ENCODE measurements at regions not wholly inside any gene's neighbourhood (a gene's known extent, or its start where the extent isn't known, plus 50 kb on each side); places are given as distances from the start of the nearest gene placed in this dataset.

DNA sequence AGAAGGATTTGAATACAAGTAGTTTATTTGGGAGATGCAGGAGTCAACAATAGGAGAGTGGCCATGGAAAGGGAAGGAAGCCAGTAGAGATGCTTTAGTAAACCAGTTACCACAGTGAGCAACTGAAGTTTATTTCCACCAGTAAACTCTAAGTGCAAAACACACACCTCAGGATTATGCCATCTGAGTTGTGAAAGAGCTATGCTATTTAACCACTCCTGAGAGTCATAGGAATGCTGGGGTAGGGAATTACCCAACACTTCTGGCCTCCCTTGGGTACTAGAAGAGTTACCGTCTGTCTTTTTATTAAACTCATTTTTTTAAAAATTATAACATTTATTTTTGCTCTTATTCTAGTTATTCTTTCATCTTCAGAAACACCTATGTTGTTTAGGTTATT lies 834.6 kb upstream of the AMOT start:
- Histone ChIP-seq H3K4me1 (ENCODE audit: control insufficient read depth, insufficient read depth, low read length) (no peaks in the 10 kb centered on the region), H3K36me3 (ENCODE audit: control insufficient read depth, insufficient read depth, low read length) (no peaks in the 10 kb centered on the region), H3K27me3 (ENCODE audit: control insufficient read depth, insufficient read depth, low read length) (no peaks in the 10 kb centered on the region), H3K4me3 (ENCODE audit: low read length) (no peak overlapping the region), H3K9me3 (ENCODE audit: control insufficient read depth, low read depth, low read length) (no peaks in the 10 kb centered on the region), H3K27ac (ENCODE audit: low read length) (no peak overlapping the region)
- 100% methylated on average over 1 of the region's 1 CpG for WGBS (ENCODE audit: insufficient coverage, low lambda C conversion rate)
- DNase-seq: no peak

DNA sequence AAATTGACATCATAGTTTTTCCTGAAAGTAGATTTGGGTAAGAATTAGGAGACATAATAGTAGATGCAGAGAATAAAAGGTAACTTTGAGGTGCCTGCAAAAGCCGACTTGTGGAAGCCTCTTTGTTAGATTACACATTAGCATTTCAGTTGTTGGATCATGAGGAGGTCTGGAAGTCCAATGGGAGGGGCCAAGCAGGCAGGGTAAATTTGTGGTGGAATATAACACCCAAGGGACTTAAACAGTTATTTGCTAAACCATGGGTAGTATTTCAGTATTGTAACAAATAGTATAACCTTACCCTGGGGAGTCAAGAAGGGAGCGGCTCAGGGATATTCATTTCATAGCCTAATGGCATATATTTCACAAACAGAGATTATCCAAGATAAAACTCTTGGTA lies 810.7 kb upstream of the AMOT start:
- Histone ChIP-seq H3K9me3 (ENCODE audit: control insufficient read depth, low read depth, low read length) (no peaks in the 10 kb centered on the region), H3K27ac (ENCODE audit: low read length) (no peak overlapping the region), H3K27me3 (ENCODE audit: control insufficient read depth, insufficient read depth, low read length) (no peaks in the 10 kb centered on the region), H3K4me1 (ENCODE audit: control insufficient read depth, insufficient read depth, low read length) (no peaks in the 10 kb centered on the region), H3K36me3 (ENCODE audit: control insufficient read depth, insufficient read depth, low read length) (no peaks in the 10 kb centered on the region), H3K4me3 (ENCODE audit: low read length) (no peak overlapping the region)
- DNase-seq: no peak
- no CpG with 5 or more reads among the region's 2 CpGs for WGBS (ENCODE audit: insufficient coverage, low lambda C conversion rate)

DNA sequence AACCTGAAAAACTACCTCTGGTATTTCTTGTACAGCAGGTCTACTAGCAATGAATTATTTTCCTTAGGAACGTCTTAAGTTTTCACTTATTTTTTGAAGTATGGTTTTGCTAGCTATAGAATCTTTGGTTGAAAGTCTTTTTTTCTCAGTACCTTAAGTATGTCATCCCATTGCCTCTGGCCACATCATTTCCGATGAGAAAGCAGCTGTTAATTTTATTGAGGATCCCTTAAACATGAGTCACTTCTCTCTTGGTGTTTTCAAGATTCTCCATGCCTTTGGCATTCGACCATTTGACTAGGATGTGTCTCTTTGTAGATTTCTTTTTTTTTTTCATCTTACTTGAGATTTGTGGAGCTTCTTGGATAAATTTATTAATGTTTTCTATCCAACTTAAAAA lies 803.8 kb upstream of the AMOT start:
- H3K36me3 ChIP-seq (ENCODE audit: control insufficient read depth, insufficient read depth, low read length): no peaks in the 10 kb centered on the region
- no peak overlapping the region for H3K4me3 ChIP-seq (ENCODE audit: low read length)
- DNase-seq: no peak
- H3K27me3 ChIP-seq (ENCODE audit: control insufficient read depth, insufficient read depth, low read length): no peaks in the 10 kb centered on the region
- H3K4me1 ChIP-seq (ENCODE audit: control insufficient read depth, insufficient read depth, low read length): no peaks in the 10 kb centered on the region
- no CpG with 5 or more reads among the region's 3 CpGs for WGBS (ENCODE audit: insufficient coverage, low lambda C conversion rate)
- no peaks in the 10 kb centered on the region for H3K9me3 ChIP-seq (ENCODE audit: control insufficient read depth, low read depth, low read length)
- H3K27ac ChIP-seq (ENCODE audit: low read length): no peak overlapping the region

DNA sequence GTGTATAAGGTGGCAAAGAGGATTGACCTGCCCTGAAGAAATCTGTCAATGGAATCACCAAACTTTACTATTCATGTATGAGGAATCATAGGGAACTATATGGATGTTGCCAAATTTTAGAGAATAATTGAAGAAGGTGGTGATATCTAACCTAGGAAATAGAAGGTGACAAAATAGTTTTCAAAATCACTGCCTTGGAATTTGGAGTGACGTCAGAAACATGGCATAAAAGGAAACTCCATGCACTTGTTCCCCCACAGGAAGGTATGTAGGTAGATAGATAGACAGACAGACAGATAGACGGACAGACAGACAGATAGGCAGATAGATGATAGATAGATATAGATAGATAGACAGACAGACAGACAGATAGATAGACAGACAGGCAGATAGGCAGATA lies 793.9 kb upstream of the AMOT start:
- no peaks in the 10 kb centered on the region for H3K27me3 ChIP-seq (ENCODE audit: control insufficient read depth, insufficient read depth, low read length)
- H3K36me3 ChIP-seq (ENCODE audit: control insufficient read depth, insufficient read depth, low read length): no peaks in the 10 kb centered on the region
- no peak overlapping the region for H3K27ac ChIP-seq (ENCODE audit: low read length)
- no CpG with 5 or more reads among the region's 2 CpGs for WGBS (ENCODE audit: insufficient coverage, low lambda C conversion rate)
- no peaks in the 10 kb centered on the region for H3K4me1 ChIP-seq (ENCODE audit: control insufficient read depth, insufficient read depth, low read length)
- DNase-seq: no peak
- H3K9me3 ChIP-seq (ENCODE audit: control insufficient read depth, low read depth, low read length): no peaks in the 10 kb centered on the region
- H3K4me3 ChIP-seq (ENCODE audit: low read length): no peak overlapping the region

DNA sequence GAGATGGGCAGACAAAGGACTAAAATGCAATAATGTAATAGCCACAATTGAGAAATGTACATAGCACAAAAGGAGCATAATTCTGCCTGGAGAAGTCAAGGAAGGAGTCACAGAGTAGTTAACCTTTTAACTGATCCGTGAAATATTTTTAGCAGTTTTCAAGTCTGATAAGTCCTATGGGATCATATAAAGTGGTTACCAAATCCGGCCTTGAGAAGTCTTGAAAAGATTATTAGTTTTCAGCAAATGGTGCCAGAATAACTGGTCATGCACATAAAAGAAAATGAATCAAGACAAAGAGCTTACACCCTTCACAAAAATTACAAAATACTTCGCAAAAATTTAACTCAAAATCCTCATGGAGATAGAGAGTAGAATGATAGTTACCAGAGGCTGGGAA lies 788.7 kb upstream of the AMOT start:
- no peaks in the 10 kb centered on the region for H3K27me3 ChIP-seq (ENCODE audit: control insufficient read depth, insufficient read depth, low read length)
- H3K4me3 ChIP-seq (ENCODE audit: low read length): no peak overlapping the region
- no CpG with 5 or more reads among the region's 3 CpGs for WGBS (ENCODE audit: insufficient coverage, low lambda C conversion rate)
- no peaks in the 10 kb centered on the region for H3K36me3 ChIP-seq (ENCODE audit: control insufficient read depth, insufficient read depth, low read length)
- H3K27ac ChIP-seq (ENCODE audit: low read length): no peak overlapping the region
- H3K9me3 ChIP-seq (ENCODE audit: control insufficient read depth, low read depth, low read length): no peaks in the 10 kb centered on the region
- H3K4me1 ChIP-seq (ENCODE audit: control insufficient read depth, insufficient read depth, low read length): no peaks in the 10 kb centered on the region
- DNase-seq: no peak

DNA sequence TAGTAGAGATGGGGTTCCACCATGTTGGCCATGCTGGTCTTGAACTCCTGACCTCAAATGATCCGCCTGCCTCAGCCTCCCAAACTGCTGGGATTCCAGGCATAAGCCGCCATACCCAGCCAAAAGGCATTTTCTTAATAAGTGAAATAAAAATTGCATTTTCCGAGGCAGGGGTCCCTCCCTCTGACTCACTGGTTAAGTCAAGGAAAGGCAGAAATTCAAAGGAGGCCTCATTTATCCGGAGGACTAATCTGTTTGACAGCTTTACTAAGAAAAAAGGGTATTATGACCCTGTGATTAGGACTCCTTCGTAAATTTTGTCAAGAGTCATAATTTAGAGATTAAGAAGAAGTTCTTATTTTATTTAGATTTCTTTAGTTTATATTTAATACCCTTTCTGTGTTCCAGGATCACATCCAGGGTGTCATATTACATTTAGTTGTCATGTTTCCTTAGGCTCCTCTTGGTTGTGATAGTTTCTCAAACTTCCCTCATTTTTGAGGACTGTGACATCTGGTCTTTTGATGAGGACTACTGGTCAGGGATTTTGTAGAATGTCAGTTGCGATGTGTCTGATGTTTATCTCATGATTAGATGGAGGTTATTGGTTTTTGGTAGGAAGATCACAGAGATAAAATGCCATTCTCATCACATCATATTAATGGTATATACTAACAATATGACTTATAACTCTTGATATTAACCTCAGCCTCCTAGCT lies 753.7 kb upstream of the AMOT start:
- DNase-seq: no peak
- Histone ChIP-seq H3K27ac (ENCODE audit: low read length) (no peak overlapping the region), H3K4me3 (ENCODE audit: low read length) (no peak overlapping the region), H3K36me3 (ENCODE audit: control insufficient read depth, insufficient read depth, low read length) (no peaks in the 10 kb centered on the region), H3K27me3 (ENCODE audit: control insufficient read depth, insufficient read depth, low read length) (no peaks in the 10 kb centered on the region), H3K9me3 (ENCODE audit: control insufficient read depth, low read depth, low read length) (no peaks in the 10 kb centered on the region), H3K4me1 (ENCODE audit: control insufficient read depth, insufficient read depth, low read length) (no peaks in the 10 kb centered on the region)
- no CpG with 5 or more reads among the region's 6 CpGs for WGBS (ENCODE audit: insufficient coverage, low lambda C conversion rate)

DNA sequence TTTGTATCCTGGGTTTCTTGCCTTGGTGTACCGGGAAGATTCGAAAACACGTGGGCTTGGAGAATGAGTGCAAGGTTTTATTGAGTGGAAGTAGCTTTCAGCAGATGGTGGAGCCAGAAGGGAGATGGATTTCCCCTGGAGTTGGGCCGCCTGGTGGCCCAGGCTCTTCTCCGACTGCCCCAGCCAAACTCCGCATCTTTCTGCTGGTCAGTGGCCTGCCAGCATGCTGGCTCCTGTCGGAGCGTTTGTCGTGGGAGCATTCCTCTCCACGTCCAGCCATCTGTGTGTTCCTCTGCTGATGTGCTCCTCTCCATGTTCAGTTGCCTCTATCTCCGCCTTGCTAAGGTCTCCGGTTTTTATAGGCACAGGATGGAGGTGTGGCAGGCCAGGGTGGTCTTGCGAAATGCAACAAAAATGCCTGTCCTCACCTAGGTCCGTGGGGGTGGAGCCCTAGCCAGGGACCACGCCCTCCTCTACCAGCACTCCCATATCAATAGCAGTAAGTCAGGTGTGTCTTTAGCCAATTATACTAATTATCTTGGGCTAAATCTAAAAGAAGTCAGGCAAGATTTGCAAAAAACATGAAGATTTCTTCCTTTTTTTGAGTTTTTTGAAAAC lies 745.8 kb upstream of the AMOT start:
- no peak overlapping the region for H3K4me3 ChIP-seq (ENCODE audit: low read length)
- no peak for DNase-seq
- no peaks in the 10 kb centered on the region for H3K4me1 ChIP-seq (ENCODE audit: control insufficient read depth, insufficient read depth, low read length)
- no peak overlapping the region for H3K27ac ChIP-seq (ENCODE audit: low read length)
- no peaks in the 10 kb centered on the region for H3K9me3 ChIP-seq (ENCODE audit: control insufficient read depth, low read depth, low read length)
- H3K27me3 ChIP-seq (ENCODE audit: control insufficient read depth, insufficient read depth, low read length): no peaks in the 10 kb centered on the region
- H3K36me3 ChIP-seq (ENCODE audit: control insufficient read depth, insufficient read depth, low read length): no peaks in the 10 kb centered on the region
- WGBS (ENCODE audit: insufficient coverage, low lambda C conversion rate): no CpG with 5 or more reads among the region's 15 CpGs

DNA sequence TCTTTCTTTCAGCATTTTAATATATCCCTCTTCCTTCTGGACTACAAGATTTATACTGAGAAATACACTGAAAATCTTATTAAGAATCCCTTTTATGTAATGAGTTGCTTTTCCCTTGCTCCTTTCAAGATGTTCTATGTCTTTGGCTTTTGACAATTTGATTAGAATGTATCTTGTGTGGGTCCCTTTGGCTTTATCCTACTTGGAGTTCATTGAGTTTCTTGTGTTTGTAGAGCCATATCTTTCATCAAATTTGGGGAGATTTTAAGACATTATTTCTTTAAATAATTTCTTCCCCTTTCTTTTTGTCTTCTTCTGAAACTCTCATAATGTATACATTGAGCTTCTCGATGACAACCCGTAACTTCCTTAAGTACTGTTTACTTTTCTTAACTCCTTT lies 739.9 kb upstream of the AMOT start:
- Histone ChIP-seq H3K4me3 (ENCODE audit: low read length) (no peak overlapping the region), H3K4me1 (ENCODE audit: control insufficient read depth, insufficient read depth, low read length) (no peaks in the 10 kb centered on the region), H3K27me3 (ENCODE audit: control insufficient read depth, insufficient read depth, low read length) (no peaks in the 10 kb centered on the region), H3K9me3 (ENCODE audit: control insufficient read depth, low read depth, low read length) (no peaks in the 10 kb centered on the region), H3K27ac (ENCODE audit: low read length) (no peak overlapping the region), H3K36me3 (ENCODE audit: control insufficient read depth, insufficient read depth, low read length) (no peaks in the 10 kb centered on the region)
- 92% methylated on average over 2 of the region's 2 CpGs for WGBS (ENCODE audit: insufficient coverage, low lambda C conversion rate)
- DNase-seq: no peak

DNA sequence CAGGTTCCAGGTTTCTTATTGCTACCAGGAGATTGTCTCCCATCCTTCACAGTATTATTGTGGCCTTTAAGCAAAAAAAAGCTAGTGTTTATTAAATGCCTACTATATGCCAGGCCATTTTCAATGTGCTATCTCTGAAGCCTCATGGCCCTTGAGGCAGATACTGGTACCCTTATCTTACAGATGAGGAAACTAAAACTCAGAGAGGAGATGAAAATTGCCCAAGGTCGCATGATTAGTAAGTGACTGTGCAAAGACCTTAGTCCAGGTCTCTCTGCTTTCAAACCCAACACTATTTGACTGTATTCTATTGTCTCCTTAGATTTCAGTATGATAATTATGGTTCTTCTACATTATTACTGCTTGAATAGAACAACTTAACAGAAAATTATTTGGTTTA lies 717.9 kb upstream of the AMOT start:
- H3K4me1 ChIP-seq (ENCODE audit: control insufficient read depth, insufficient read depth, low read length): no peaks in the 10 kb centered on the region
- no peaks in the 10 kb centered on the region for H3K27me3 ChIP-seq (ENCODE audit: control insufficient read depth, insufficient read depth, low read length)
- H3K27ac ChIP-seq (ENCODE audit: low read length): no peak overlapping the region
- WGBS (ENCODE audit: insufficient coverage, low lambda C conversion rate): no CpG with 5 or more reads among the region's 1 CpG
- no peaks in the 10 kb centered on the region for H3K36me3 ChIP-seq (ENCODE audit: control insufficient read depth, insufficient read depth, low read length)
- H3K4me3 ChIP-seq (ENCODE audit: low read length): no peak overlapping the region
- DNase-seq: no peak
- H3K9me3 ChIP-seq (ENCODE audit: control insufficient read depth, low read depth, low read length): no peaks in the 10 kb centered on the region

DNA sequence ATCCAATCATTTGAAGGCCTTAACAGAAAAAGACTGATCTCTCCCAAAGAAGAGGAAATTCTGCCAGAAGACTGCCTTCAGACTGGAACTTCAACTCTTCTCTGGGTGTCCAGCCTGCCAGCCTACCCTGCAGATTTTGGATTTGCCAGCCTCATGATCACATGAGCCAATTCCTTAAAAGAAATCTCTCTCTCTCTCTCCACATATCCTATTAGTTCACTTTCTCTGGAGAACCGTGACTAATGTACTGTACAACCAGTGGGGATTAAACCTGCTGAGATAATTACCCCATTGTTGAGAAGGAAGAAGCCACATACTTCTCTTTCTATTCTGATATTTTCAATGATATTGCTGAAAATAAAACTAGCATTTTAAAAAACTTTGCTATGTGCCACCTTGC lies 711.3 kb upstream of the AMOT start:
- no peaks in the 10 kb centered on the region for H3K9me3 ChIP-seq (ENCODE audit: control insufficient read depth, low read depth, low read length)
- no peaks in the 10 kb centered on the region for H3K36me3 ChIP-seq (ENCODE audit: control insufficient read depth, insufficient read depth, low read length)
- H3K27me3 ChIP-seq (ENCODE audit: control insufficient read depth, insufficient read depth, low read length): no peaks in the 10 kb centered on the region
- no peak overlapping the region for H3K27ac ChIP-seq (ENCODE audit: low read length)
- WGBS (ENCODE audit: insufficient coverage, low lambda C conversion rate): 80% methylated on average over 1 of the region's 1 CpG
- DNase-seq: no peak
- no peak overlapping the region for H3K4me3 ChIP-seq (ENCODE audit: low read length)
- no peaks in the 10 kb centered on the region for H3K4me1 ChIP-seq (ENCODE audit: control insufficient read depth, insufficient read depth, low read length)

Measured in large intestine (tissue), 3 donors.